Astrocyte of the spinal cord (primary cell): ENCODE measurements at regions not wholly inside any gene's neighbourhood (a gene's known extent, or its start where the extent isn't known, plus 50 kb on each side); places are given as distances from the start of the nearest gene placed in this dataset.

Experiments
- DNase-seq: peaks from one replicate; pipeline ENCODE4 v3.0.0; 2011; ENCODE audit warnings: low read depth, low spot score
- H3K4me3 ChIP-seq: 2 replicates; pipeline ENCODE4 v1.5.1; 2011; ENCODE audit warnings: low read depth, mild to moderate bottlenecking, low read length, moderate library complexity
- in situ Hi-C: cut with HindIII; loops from 2 replicates; pipeline ENCODE4 v1.10.0; 2017; ENCODE audit warnings: low sequenced_read_pairs
- TF ChIP-seq, protein P1 (sequence below): IDR thresholded peaks from 2 replicates; pipeline ENCODE4 v1.5.1; 2012; ENCODE audit warnings: low read depth, mild to moderate bottlenecking, low read length, inconsistent platforms

DNA sequence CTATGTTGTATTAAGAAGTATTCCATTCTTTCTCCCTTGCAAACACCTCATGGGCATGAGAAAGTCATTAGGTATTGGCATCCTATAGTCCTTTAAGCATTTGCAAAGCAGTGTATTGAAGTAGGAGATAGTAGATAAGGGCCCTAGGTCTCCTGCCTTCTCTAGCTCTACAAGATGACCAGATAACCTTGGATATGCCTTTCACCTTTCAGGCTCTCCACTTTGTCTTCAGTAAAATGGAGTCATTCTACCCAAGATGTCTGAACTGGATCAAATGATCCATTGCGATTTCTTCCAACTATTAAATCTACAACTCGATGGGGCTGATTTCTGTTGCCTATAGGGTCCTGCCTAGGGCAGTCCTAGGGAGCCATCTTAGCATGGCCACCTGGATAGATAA lies 132.1 kb upstream of the BTG1 start:
- no peak overlapping the region for H3K4me3 ChIP-seq
- in situ Hi-C loops, result no loop called here
- TF ChIP-seq, protein P1, sequence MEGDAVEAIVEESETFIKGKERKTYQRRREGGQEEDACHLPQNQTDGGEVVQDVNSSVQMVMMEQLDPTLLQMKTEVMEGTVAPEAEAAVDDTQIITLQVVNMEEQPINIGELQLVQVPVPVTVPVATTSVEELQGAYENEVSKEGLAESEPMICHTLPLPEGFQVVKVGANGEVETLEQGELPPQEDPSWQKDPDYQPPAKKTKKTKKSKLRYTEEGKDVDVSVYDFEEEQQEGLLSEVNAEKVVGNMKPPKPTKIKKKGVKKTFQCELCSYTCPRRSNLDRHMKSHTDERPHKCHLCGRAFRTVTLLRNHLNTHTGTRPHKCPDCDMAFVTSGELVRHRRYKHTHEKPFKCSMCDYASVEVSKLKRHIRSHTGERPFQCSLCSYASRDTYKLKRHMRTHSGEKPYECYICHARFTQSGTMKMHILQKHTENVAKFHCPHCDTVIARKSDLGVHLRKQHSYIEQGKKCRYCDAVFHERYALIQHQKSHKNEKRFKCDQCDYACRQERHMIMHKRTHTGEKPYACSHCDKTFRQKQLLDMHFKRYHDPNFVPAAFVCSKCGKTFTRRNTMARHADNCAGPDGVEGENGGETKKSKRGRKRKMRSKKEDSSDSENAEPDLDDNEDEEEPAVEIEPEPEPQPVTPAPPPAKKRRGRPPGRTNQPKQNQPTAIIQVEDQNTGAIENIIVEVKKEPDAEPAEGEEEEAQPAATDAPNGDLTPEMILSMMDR, result no peak
- DNase-seq, result no peak

DNA sequence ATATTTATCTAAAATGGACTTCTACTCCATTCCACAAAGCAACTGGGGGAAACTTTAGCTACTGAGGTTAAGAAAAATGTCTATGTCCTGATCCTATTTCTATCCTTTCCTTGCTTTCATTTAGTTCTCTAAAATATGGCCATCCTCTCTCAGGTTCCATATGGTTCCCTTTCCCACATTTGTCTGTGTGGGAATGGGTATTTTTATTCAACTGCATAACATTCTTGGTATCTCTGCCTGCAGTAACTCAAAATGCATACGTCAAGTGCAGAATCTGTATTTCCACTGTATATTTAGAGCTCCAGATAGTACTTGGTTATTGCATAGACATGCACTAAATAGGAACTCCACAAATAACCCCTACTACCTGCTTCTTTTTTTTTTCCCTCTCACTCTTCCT lies 130.6 kb upstream of the BTG1 start:
- no peak for DNase-seq
- in situ Hi-C loops, result no loop called here
- TF ChIP-seq, protein P1, result no peak
- no peak overlapping the region for H3K4me3 ChIP-seq

DNA sequence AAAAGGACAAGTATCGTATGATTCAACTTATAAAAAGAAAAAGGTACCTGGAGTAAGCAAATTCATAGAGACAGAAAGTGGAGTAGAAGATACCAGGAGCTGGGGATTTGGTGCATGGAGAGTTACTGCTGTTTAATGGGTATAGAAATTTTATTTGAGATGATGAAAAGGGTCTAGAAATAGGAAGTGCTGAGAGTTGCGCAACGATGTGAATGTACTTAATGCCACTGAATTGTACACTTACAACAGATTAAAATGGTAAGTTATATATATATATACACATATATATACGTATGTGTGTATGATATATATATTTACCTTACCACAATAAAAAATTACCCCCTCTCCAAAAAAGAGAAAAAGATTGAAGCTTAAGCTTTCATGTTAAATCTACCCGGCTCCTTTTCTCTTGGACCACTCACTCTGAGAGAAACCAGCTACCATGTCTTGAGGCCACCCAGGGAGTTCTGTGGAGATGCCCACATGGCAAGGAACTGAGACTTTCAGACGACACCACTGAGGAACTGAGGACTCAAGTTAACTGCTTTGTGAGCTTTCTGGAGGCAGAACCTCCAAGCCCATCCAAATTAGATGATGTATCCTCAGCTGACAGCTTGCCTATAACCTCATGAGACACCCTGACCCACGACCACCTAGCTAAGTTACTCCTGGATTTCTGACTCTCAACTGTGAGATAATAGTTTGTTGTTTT lies 130.0 kb upstream of the BTG1 start:
- no peak overlapping the region for H3K4me3 ChIP-seq
- TF ChIP-seq, protein P1, result no peak
- DNase-seq, result no peak
- in situ Hi-C loops, result no loop called here

DNA sequence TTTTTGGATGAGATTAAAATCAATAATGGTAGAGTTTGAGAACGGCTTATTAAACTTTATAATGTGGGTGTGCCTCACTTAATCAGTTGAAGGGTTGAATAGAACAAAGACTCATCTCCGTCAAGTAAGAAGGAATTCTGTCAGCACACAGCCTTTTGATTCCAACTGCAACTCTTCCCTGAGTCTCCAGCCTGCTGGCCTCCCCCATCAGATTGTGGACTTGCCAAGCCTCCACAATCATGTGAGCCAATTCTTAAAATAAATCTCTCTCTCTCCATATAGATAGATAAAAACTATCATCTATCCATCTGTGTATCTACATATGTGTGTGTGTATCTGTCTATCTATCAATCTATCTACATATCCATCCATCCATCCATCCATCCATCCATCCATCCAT lies 127.4 kb upstream of the BTG1 start:
- in situ Hi-C loops, result no loop called here
- no peak for DNase-seq
- TF ChIP-seq, protein P1, result no peak
- H3K4me3 ChIP-seq, result no peak overlapping the region

DNA sequence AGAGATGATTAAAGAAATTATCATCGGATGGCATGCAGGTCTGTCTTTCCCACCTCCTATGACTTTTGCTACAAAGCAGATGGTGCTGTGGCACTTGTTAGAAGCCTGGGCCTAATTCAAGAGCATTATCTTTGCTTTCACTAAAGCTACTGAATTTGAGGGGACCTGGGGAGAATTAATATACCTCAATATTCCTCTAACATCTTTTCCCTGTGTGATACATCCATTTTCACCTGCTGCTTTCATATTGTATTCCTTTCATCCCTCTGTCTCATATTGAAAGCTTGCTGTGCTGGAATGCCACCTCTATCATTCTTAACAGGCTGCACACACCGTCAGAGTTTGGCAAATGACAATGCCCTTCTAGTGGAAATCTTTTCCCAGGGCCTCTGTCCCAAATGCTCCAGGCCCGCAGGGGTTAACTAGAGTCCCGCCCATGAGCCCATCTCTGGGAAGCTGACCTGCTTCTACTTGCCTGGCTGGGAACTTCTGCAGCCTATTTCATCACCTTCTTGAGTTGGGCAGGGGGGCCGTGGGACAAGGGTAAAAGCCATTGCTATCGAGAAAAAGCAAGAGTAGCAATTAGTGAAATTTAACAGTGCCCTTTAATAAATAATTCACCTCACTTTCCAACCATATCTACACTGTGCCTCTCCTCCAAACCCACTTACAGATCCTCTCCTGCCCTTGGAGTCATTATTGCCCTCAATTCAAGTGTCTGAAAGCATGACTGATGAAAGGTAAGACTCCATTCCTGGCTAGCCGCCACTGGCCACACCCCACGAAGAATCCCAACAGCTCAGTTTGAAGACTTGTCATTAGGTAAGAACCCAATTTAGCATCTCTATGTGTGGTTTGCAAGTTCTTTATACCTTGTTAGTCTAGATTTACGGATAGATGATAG lies 126.7 kb upstream of the BTG1 start:
- in situ Hi-C loops, result no loop called here
- no peak for DNase-seq
- H3K4me3 ChIP-seq, result no peak overlapping the region
- TF ChIP-seq, protein P1, result no peak

DNA sequence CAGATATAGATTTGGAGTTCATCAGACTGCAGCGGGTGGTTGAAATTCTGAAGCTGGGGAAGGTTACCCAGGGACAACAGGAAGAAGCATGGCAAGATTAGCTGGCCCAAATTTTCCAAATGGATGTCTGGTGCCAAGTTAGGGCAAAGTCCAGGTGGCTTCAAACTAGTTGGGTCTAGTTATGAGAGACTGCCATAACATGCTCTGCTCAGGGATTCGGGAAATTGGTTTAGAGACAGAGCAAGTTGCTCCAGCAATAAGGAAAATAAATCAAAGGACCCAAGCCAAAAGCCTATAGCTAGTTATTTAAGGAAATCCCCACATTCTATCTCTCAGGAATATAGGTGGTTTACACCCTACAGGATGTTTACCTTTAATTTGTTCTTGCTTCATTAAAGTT lies 125.7 kb upstream of the BTG1 start:
- H3K4me3 ChIP-seq, result no peak overlapping the region
- in situ Hi-C loops, result no loop called here
- DNase-seq, result no peak
- TF ChIP-seq, protein P1, result no peak
